Mammary epithelial cell (primary cell): ENCODE measurements at regions not wholly inside any gene's neighbourhood (a gene's known extent, or its start where the extent isn't known, plus 50 kb on each side); places are given as distances from the start of the nearest gene placed in this dataset.

Experiments used
- CTCF ChIP-seq, 2 donors: IDR thresholded peaks in 1 of 2; conservative IDR thresholded peaks in 1 of 2; 2 replicates each; pipeline ENCODE4 v1.5.1; 2011 to 2012; ENCODE audit warnings: inconsistent platforms in 2 of 2, low read length in 2 of 2, mild to moderate bottlenecking in 2 of 2, control low read depth in 1 of 2, low read depth in 1 of 2; ENCODE audit not compliant: insufficient read depth in 1 of 2; ENCODE audit errors: extremely low read depth in 1 of 2
- EZH2 ChIP-seq: IDR thresholded peaks from 2 replicates; pipeline ENCODE4 v1.6.1; 2012; ENCODE audit warnings: low read length, inconsistent platforms, borderline replicate concordance

- TF ChIP-seq CTCF (conservative IDR thresholded peaks at IDR 0.05 in 1 of 2, IDR thresholded peaks at IDR 0.05 in 1 of 2; ENCODE audit: extremely low read depth in 1 of 2, insufficient read depth in 1 of 2, low read depth in 1 of 2, low read length in 2 of 2): no peak
- TF ChIP-seq EZH2: no peak
Measured at GRCh38 chr12:131617596-131618302, 93.1 kb upstream of the SFSWAP start.
